Psoas muscle (tissue), 7 donors: ENCODE measurements at regions not wholly inside any gene's neighbourhood (a gene's known extent, or its start where the extent isn't known, plus 50 kb on each side); places are given as distances from the start of the nearest gene placed in this dataset.

Experiments
- ATAC-seq, 4 donors: fragments of 200-7000 bp; cut with Tn5 transposase; one replicate each; pipeline ENCODE4 v1.9.1; 2020; ENCODE audit warnings: moderate library complexity in 3 of 4, mild to moderate bottlenecking in 2 of 4
- DNase-seq, 2 donors: peaks; one replicate each; pipeline ENCODE4 v3.0.0-alpha.2; 2020
- H3K27ac ChIP-seq: fragments of 200-600 bp; one replicate; pipeline ENCODE4 v1.8.0; 2022
- H3K27me3 ChIP-seq, 3 donors: fragments of 200-600 bp in 1 of 3; one replicate each; pipeline versions ENCODE4 v1.6.1 to v1.8.0; 2013 to 2022; ENCODE audit warnings: low read length in 2 of 3, mild to moderate bottlenecking in 2 of 3, moderate library complexity in 1 of 3; ENCODE audit not compliant: insufficient read depth in 3 of 3
- H3K36me3 ChIP-seq, 2 donors: fragments of 200-600 bp in 1 of 2; one replicate each; pipeline versions ENCODE4 v1.6.1 to v1.8.0; 2013 to 2022; ENCODE audit warnings: low read depth in 1 of 2, mild to moderate bottlenecking in 1 of 2, moderate library complexity in 1 of 2; ENCODE audit not compliant: insufficient read depth in 1 of 2
- H3K4me1 ChIP-seq: fragments of 200-600 bp; one replicate; pipeline ENCODE4 v1.8.0; 2022
- H3K4me3 ChIP-seq: fragments of 200-600 bp; one replicate; pipeline ENCODE4 v1.8.0; 2022; ENCODE audit warnings: mild to moderate bottlenecking
- H3K9me3 ChIP-seq: fragments of 200-600 bp; one replicate; pipeline ENCODE4 v1.8.0; 2022
- WGBS, 3 donors: extraction: QIAGEN DNeasy Blood & Tissue Kit; methylation state at CpG; one replicate each; pipeline versions ENCODE4 v1.1.6 to v1.1.7; 2013; 5-methylcytosine and 5-hydroxymethylcytosine counted together
- intact Hi-C, 2 donors: fragments of 100-400 bp; cut with DNase I; formaldehyde crosslinking; loops; one replicate each; pipeline versions ENCODE4 v1.11.0 to v1.14.2; 2022
- TF ChIP-seq, protein P1 (sequence below): fragments of 200-600 bp; IDR thresholded peaks from one replicate; pipeline ENCODE4 v1.8.0; 2022; ENCODE audit warnings: antibody characterized with exemption
- donor health status: healthy with polysubstance abuse.
- donor health status: DM: no; HTN: no; CAD: no; lungs with moderate emphysema.
- donor health status: Bipolar disorder and iron deficiency.
- donor health status: healthy.
- donor health status: DM: yes; HTN: yes; CAD: no.
- donor health status: DM: no; HTN: no; CAD: no.
- donor health status: DM: yes; HTN: yes; CAD: no.

DNA sequence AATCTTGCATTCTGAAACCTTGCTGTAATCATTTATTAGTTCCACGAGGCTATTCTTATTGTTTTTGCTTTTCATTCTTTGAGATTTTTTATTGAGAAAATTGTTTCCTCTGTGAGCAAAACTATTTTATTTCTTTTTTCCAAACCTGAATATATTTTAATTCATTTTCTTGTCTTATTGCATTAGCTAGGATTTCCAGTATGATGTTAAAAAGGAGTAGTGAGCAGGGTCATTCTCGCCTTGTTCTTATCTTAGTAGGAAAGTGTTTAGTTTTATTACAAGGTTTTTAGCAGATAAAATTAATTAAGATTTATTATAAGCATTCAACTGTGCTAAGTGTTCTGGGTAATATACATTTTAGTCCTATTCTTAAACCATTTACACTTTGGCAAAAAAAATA lies 214.6 kb upstream of the KLF6 start:
- intact Hi-C loops, result no loop called here
- ATAC-seq (no peak), DNase-seq (no peak)
- TF ChIP-seq, protein P1, sequence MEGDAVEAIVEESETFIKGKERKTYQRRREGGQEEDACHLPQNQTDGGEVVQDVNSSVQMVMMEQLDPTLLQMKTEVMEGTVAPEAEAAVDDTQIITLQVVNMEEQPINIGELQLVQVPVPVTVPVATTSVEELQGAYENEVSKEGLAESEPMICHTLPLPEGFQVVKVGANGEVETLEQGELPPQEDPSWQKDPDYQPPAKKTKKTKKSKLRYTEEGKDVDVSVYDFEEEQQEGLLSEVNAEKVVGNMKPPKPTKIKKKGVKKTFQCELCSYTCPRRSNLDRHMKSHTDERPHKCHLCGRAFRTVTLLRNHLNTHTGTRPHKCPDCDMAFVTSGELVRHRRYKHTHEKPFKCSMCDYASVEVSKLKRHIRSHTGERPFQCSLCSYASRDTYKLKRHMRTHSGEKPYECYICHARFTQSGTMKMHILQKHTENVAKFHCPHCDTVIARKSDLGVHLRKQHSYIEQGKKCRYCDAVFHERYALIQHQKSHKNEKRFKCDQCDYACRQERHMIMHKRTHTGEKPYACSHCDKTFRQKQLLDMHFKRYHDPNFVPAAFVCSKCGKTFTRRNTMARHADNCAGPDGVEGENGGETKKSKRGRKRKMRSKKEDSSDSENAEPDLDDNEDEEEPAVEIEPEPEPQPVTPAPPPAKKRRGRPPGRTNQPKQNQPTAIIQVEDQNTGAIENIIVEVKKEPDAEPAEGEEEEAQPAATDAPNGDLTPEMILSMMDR, result no peak
- no peaks in the 10 kb centered on the region for H3K4me1 ChIP-seq
- WGBS, 3 donors, result 91 to 92% (median 91%) methylated on average over 2 of the region's 2 CpGs
- peaks cover 8% of the 10 kb centered on the region for H3K9me3 ChIP-seq
- H3K27me3 ChIP-seq, result no peaks in the 10 kb centered on the region
- no peak overlapping the region for H3K4me3 ChIP-seq
- H3K27ac ChIP-seq, result no peak overlapping the region
- H3K36me3 ChIP-seq, result no peaks in the 10 kb centered on the region

DNA sequence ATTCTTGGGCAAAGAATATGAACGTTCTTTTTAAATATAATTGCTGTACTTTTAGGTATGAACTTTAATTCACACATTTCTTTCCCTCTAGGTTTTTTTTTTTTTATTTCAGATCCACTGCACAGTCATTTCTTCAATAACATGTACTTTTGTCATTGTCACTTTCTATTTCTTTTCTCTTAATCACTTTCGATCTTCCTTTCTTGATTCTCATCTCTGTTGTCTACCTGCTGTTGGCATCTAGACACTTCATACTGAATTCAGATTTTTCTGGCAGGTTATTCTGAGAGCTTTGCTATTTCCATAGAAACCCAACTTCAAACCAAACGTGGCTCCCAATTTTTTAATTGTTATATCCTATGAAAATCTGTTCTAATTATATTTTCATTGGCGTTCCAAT lies 211.7 kb upstream of the KLF6 start:
- TF ChIP-seq, protein P1, result no peak
- Histone ChIP-seq H3K36me3 (no peaks in the 10 kb centered on the region), H3K27me3 (no peaks in the 10 kb centered on the region), H3K27ac (no peak overlapping the region), H3K9me3 (peaks cover 8% of the 10 kb centered on the region), H3K4me1 (no peaks in the 10 kb centered on the region), H3K4me3 (no peak overlapping the region)
- 76 to 80% (median 76%) methylated on average over 4 of the region's 4 CpGs for WGBS, 3 donors
- ATAC-seq (no peak), DNase-seq (no peak)
- intact Hi-C loops, result no loop called here

DNA sequence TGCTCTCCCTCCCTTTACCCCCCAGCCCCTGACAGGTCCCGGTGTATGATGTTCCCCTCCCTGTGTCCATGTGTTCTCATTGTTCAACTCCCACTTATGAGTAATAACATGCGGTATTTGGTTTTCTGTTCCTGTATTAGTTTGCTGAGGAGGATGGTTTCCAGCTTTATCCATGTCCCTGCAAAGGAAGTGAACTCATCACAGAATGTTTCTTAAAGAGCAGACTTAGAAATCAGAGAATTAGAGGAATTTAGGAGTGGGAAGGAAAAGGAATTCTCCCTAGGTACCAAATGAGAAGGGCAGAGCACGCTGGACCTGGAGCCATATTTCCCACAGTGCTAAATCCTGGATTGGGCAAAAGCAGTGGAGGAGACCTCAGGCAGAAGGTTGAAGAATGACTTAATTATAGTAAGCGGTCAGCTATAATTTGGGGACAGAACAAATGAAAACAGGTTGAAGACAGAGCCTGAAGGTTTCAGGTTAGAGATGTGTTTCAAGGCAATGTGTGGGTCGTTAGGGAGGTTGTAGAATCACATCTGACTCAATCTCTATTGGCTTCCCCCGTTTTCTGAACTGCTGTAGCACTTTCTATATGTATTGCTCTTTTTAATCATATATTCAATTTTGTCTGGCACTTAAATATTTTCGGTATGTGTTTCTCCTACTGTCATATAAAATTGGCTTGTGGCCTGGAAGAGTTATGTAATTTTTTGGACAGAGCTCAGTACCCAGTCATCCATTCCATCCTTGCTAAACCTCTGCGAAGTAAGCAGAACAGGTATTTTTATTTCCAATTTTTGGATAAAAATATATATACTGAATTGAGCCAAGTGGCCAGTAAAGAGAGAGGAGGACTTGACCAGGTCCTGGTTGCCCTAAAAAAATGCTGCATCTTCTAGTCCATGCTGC lies 210.5 kb upstream of the KLF6 start:
- no peaks in the 10 kb centered on the region for H3K4me1 ChIP-seq
- no peaks in the 10 kb centered on the region for H3K27me3 ChIP-seq
- WGBS, 3 donors, result 54 to 63% (median 55%) methylated on average over 8 of the region's 8 CpGs
- no peak overlapping the region for H3K4me3 ChIP-seq
- H3K27ac ChIP-seq, result no peak overlapping the region
- ATAC-seq (no peak), DNase-seq (no peak)
- TF ChIP-seq, protein P1, result no peak
- no peaks in the 10 kb centered on the region for H3K36me3 ChIP-seq
- intact Hi-C loops, result no loop called here
- peaks cover 8% of the 10 kb centered on the region for H3K9me3 ChIP-seq

DNA sequence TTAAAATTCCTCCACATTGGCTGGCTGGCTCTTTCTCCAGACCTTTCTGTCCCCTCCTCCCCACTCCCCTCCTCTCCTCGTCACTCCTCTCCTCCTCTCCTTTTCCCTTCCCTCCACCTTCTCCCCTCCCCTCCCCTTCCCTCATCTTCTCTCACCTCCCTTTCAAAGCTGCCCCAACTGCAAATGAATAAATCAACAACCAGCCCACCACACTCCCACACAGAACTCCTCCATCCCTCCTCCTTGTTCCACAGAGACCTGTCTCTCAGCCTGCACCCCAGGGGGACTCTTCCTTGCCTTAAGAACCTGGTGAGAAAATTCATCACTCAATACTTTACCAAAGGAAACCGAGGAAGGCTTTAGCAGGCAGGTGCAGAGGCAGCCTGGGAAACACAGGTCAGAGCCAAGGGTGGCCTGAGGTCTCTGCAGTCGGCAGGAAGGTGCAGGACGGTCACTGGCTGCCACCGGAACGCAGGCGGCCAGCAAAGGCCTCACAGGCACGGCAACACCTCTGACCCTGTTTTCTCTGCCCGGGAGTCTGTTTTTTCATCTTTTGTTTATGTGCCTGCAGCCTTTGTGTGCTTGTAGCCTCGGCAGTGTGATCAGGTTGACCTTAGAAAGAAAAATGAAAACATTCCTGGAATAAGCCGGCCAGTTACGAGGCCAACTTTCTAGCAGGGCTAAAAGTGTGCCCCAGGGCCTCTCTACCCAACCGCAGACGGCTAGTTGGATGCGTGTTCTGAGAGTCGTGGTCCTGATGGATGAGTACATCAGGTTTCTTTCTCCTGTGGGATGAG lies 207.6 kb upstream of the KLF6 start:
- no peaks in the 10 kb centered on the region for H3K4me1 ChIP-seq
- H3K27ac ChIP-seq, result no peak overlapping the region
- no peaks in the 10 kb centered on the region for H3K27me3 ChIP-seq
- TF ChIP-seq, protein P1, result no peak
- WGBS, 3 donors, result 72 to 74% (median 73%) methylated on average over 16 of the region's 16 CpGs
- no peaks in the 10 kb centered on the region for H3K9me3 ChIP-seq
- no peaks in the 10 kb centered on the region for H3K36me3 ChIP-seq
- no peak for ATAC-seq
- no peak overlapping the region for H3K4me3 ChIP-seq
- intact Hi-C loops, result no loop called here
- DNase-seq, result no peak
